ENCODE measurements at regions not wholly inside any gene's neighbourhood (a gene's known extent, or its start where the extent isn't known, plus 50 kb on each side); places are given as distances from the start of the nearest gene placed in this dataset.

DNA sequence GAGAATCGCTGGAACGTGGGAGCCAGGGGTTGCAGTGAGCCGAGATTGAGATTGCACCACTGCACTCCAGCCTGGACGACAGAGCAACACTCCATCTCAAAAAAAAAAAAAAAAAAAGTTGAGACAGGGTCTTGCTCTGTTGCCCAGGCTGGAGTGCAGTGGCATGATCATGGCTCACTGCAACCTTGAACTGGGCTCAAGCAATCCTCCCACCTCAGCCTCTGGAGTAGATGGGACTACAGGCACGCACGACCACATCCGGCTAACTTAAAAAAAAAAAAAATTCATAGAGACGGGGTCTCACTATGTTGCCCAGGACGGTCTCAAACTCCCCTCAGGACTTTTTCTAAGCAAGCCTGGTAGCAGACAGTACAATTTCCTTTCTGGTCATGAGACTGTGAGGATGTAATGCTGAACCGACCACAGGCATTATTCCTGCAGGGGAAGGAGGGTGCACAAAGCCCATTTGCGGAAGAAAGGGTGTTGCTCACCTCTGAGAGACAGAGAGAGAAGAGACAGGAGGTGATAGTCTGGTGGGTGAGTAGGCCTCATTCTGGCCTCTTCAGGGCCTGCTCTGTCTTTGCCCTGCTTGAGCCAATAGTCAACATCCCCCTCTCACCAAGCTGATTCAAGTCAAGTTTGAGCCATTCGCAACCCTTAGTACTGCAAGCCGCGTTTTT lies 205.3 kb downstream of the ZFP36L2 start:
- TF ChIP-seq, protein P1, sequence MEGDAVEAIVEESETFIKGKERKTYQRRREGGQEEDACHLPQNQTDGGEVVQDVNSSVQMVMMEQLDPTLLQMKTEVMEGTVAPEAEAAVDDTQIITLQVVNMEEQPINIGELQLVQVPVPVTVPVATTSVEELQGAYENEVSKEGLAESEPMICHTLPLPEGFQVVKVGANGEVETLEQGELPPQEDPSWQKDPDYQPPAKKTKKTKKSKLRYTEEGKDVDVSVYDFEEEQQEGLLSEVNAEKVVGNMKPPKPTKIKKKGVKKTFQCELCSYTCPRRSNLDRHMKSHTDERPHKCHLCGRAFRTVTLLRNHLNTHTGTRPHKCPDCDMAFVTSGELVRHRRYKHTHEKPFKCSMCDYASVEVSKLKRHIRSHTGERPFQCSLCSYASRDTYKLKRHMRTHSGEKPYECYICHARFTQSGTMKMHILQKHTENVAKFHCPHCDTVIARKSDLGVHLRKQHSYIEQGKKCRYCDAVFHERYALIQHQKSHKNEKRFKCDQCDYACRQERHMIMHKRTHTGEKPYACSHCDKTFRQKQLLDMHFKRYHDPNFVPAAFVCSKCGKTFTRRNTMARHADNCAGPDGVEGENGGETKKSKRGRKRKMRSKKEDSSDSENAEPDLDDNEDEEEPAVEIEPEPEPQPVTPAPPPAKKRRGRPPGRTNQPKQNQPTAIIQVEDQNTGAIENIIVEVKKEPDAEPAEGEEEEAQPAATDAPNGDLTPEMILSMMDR (IDR thresholded peaks at IDR 0.05; ENCODE audit: insufficient read depth, missing control alignments): no peak
- DNase-seq (ENCODE audit: insufficient read length, low spot score): no peak
- FAIRE-seq: no peak

- no peak for FAIRE-seq
- TF ChIP-seq, protein P1 (IDR thresholded peaks at IDR 0.05; ENCODE audit: insufficient read depth, missing control alignments): no peak
- DNase-seq (ENCODE audit: insufficient read length, low spot score): no peak
Measured at GRCh38 chr2:43020296-43020695, 206.1 kb downstream of the ZFP36L2 start.

- TF ChIP-seq, protein P1 (IDR thresholded peaks at IDR 0.05; ENCODE audit: insufficient read depth, missing control alignments): no peak
- no peak for FAIRE-seq
- no peak for DNase-seq (ENCODE audit: insufficient read length, low spot score)
Measured at GRCh38 chr2:43019536-43020183, 206.7 kb downstream of the ZFP36L2 start.

DNA sequence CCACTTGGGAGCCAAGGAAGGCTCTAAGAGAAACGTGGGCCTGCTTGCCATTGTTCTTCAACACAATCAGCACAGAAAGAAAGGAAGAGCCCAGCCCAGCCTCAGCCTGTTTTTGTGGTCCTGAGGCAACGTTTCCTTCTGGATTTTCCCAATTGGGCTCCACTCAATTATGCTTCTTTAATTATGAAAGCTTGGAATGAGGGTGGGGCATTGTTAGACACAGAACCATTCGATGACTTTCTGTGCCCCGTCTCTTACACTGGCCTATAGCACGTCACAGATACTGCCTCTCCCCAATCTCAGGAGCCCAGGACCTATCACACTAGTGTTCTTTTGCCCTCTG lies 207.4 kb downstream of the ZFP36L2 start:
- DNase-seq (ENCODE audit: insufficient read length, low spot score) (no peak), FAIRE-seq (no peak)
- TF ChIP-seq, protein P1 (IDR thresholded peaks at IDR 0.05; ENCODE audit: insufficient read depth, missing control alignments): no peak

GRCh38 chr2:43018179-43019024 lies 208.0 kb downstream of the ZFP36L2 start:
- FAIRE-seq (no peak), DNase-seq (ENCODE audit: insufficient read length, low spot score) (no peak)
- TF ChIP-seq, protein P1 (IDR thresholded peaks at IDR 0.05; ENCODE audit: insufficient read depth, missing control alignments): no peak

DNA sequence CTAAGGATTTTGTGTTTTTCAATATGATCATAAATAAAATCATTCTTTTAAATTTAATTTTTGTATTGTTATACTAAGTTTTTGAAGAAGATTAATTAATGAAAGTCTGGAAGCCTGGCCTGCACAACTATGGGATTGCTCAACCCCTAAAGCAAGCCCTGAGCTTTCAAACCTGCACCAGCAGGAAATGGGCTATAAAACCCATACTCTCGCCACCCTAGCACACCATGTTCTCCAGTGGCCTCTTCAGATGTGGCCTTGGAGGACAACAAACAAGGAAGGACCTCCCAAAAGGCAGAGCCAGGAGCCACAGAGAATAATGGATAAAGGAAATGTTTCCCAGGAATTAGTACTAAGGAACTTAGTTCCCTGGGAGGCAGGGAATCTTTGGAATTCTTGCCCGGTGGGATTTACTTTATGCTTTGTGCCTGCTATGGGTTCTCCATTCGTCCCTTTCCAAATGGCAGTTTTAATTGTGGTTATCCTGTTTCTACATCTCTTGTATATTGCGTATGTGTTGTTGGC lies 212.5 kb downstream of the ZFP36L2 start:
- DNase-seq (ENCODE audit: insufficient read length, low spot score): no peak
- TF ChIP-seq, protein P1 (IDR thresholded peaks at IDR 0.05; ENCODE audit: insufficient read depth, missing control alignments): no peak
- FAIRE-seq: no peak
